ENCODE measurements at regions not wholly inside any gene's neighbourhood (a gene's known extent, or its start where the extent isn't known, plus 50 kb on each side); places are given as distances from the start of the nearest gene placed in this dataset.

DNA sequence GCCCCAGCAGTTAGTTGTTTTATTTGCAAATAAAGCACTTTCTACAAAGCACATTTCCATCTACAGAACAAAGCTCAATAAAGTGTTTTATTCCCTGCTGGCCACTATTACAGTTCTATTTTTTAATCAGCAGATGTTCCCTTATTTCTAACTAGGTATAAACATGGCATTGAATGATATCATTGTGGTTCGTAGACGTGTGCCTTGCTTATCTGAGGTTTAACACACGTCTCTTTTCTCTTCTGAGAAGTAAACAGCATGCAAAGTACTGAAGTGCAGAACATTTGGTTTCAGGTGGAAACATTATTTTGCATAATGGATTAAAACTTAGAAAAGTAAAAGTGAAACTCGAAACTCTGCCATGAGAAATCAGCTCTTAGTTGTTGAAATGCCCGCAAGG is 1989.3 kb upstream of the WWC1 start:
- H3K27ac ChIP-seq: no peak overlapping the region
- DNase-seq (ENCODE audit: low spot score): no peak
- TF ChIP-seq, protein P1, sequence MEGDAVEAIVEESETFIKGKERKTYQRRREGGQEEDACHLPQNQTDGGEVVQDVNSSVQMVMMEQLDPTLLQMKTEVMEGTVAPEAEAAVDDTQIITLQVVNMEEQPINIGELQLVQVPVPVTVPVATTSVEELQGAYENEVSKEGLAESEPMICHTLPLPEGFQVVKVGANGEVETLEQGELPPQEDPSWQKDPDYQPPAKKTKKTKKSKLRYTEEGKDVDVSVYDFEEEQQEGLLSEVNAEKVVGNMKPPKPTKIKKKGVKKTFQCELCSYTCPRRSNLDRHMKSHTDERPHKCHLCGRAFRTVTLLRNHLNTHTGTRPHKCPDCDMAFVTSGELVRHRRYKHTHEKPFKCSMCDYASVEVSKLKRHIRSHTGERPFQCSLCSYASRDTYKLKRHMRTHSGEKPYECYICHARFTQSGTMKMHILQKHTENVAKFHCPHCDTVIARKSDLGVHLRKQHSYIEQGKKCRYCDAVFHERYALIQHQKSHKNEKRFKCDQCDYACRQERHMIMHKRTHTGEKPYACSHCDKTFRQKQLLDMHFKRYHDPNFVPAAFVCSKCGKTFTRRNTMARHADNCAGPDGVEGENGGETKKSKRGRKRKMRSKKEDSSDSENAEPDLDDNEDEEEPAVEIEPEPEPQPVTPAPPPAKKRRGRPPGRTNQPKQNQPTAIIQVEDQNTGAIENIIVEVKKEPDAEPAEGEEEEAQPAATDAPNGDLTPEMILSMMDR (IDR thresholded peaks at IDR 0.05): no peak
- no peak overlapping the region for H3K4me3 ChIP-seq

DNA sequence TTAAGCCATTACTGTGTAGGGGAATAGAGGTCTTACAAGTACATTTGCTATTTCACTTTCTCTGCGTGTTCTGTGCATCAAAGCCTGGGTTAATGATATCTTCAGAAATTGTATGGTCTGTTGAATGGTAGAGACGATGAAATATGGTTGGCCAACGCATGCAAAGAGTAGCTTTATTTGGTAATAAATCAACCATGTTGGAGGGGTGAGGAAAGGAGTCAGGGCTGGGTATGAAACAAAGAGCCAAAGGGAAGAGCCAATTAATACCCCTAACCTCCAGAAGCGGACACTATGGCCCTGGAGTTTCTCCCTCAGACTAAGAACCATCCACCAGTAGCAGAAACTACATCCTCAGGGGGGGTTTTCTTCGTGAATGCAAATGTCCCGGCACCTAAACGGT is 1974.0 kb upstream of the WWC1 start:
- TF ChIP-seq, protein P1 (IDR thresholded peaks at IDR 0.05): no peak
- H3K27ac ChIP-seq: no peak overlapping the region
- DNase-seq (ENCODE audit: low spot score): no peak
- no peak overlapping the region for H3K4me3 ChIP-seq

DNA sequence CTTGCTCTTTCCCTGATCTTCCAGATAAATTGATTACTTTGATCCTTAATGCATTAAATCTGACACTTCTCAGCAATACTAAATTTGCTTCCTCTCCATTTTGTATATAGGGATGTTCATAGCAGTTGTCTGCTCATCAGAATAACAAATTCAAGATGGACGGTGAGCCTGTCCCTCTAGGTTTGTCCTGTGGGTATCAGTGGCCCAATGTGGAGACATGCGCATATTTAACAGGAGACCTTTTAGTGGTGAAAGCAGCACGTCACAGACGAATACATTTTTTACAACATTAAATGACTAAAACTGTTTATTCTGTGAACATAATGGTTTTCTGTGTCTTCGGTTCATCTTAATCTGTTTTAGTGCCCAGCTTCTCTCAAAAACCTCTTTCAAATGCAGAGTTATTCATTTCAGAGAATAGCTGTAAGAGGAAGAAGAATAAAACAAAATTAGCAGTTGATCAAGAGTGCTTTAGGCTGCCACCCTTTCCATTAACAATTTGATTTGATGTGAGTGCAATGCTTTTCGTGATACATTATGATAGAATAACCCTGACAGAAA is 1970.4 kb upstream of the WWC1 start:
- no peak for DNase-seq (ENCODE audit: low spot score)
- no peak overlapping the region for H3K27ac ChIP-seq
- TF ChIP-seq, protein P1 (IDR thresholded peaks at IDR 0.05): no peak
- H3K4me3 ChIP-seq: no peak overlapping the region

DNA sequence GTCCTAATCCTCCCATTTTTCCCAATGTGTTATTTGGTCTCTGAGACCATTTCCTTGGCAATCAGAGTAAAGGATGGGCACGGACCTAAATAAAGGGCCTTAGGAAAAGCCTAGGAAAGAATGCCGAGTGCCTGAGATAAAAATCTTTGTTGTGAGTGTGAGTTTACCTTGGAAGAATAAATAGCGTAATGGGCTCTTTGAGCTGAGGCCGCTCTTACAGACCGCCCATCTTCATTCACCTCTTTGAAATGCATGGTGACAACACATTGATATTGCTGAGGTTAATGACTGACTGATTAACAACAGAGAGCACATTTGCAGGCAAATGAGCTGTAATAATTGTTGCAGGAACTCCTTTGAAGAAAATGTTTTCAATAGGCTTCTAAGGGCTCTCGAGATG is 1967.1 kb upstream of the WWC1 start:
- Histone ChIP-seq H3K27ac (no peak overlapping the region), H3K4me3 (no peak overlapping the region)
- no peak for DNase-seq (ENCODE audit: low spot score)
- TF ChIP-seq, protein P1 (IDR thresholded peaks at IDR 0.05): no peak

DNA sequence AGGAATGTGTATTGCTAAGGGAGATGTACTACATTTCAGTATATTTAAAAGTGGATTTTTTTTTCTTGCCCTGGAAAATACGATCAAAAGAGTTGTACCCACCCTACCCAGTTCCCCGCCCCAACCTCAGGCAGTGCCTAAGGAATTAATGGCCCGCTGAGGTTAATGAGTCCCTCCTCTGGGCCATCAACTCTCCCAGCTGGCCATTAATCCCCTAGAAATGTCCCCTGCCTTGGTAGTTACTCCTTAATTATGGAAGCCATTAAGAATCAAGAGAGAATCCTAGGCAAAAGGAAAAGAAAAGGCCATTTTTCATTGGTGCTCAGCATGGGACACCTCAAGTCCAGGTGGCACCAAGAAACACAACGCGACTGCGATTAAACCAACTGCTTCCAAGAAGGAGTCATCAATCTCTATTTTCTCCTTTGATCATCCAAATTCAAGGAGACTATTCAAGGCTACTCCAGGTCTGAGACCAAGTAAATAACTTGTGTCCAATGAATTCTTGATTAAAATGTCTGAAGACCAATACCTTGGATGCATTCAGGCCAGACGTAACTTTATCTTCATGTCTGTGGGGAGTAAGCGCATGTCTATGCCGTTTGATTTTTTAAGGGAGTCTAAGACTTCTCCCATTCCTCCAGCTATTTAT is 1962.2 kb upstream of the WWC1 start:
- DNase-seq (ENCODE audit: low spot score): no peak
- H3K4me3 ChIP-seq: no peak overlapping the region
- H3K27ac ChIP-seq: no peak overlapping the region
- TF ChIP-seq, protein P1 (IDR thresholded peaks at IDR 0.05): no peak

DNA sequence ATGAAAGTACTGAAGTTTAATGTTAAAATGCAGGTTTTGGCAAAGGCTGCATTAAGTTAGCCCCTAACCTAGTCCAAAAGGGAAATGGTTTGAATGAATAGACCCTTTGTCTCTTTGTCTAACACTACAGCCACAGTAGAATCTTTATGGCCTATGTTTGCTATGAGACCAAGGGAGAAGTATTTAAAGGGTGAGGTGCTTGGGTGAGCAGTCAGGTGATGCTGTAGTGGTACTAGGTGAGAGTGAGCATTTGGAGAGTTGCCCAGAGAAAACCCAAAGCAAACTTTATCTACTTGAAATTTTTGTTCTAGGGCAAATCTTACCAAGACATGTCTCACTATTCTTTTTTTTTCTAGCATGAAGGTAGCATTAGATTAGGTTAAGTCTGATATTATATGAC is 1961.4 kb upstream of the WWC1 start:
- DNase-seq (ENCODE audit: low spot score): no peak
- Histone ChIP-seq H3K4me3 (no peak overlapping the region), H3K27ac (no peak overlapping the region)
- TF ChIP-seq, protein P1 (IDR thresholded peaks at IDR 0.05): no peak

DNA sequence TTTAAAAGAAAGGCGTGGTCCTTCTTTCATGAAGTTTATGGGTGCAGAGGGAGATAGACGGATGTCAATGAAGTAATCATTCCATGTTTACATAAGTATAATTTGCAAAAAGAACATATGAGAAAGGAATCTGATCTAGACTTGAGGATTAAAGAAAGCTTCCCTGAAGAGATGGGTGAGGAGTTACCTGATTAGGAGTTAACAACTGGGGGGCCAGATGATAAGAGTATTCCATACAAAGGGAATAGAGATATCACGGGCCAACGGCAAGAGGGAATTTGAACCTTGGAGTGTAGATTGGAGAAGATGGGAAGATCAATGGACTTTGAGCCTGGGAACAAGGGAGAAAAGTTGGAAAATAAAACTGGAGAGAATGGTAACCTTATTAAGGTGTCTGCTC is 1959.9 kb upstream of the WWC1 start:
- no peak for DNase-seq (ENCODE audit: low spot score)
- H3K4me3 ChIP-seq: no peak overlapping the region
- TF ChIP-seq, protein P1 (IDR thresholded peaks at IDR 0.05): no peak

More for the DNA sequence above, 1959.9 kb upstream of the WWC1 start:
- H3K27ac ChIP-seq: no peak overlapping the region
